A204.1 (cell line): ENCODE measurements at regions not wholly inside any gene's neighbourhood (a gene's known extent, or its start where the extent isn't known, plus 50 kb on each side); places are given as distances from the start of the nearest gene placed in this dataset.

Experiments
- FAIRE-seq: peaks from 2 replicates; lab custom pipeline; 2012; peaks lifted over from hg19 to GRCh38; lab: Jason Lieb, UNC

GRCh38 chr17:77266891-77267341 is 126.1 kb downstream of the SEC14L1 start:
- FAIRE-seq, result no peak

- FAIRE-seq, result no peak
Observed at GRCh38 chr17:77269696-77270681, 129.2 kb downstream of the SEC14L1 start.

DNA sequence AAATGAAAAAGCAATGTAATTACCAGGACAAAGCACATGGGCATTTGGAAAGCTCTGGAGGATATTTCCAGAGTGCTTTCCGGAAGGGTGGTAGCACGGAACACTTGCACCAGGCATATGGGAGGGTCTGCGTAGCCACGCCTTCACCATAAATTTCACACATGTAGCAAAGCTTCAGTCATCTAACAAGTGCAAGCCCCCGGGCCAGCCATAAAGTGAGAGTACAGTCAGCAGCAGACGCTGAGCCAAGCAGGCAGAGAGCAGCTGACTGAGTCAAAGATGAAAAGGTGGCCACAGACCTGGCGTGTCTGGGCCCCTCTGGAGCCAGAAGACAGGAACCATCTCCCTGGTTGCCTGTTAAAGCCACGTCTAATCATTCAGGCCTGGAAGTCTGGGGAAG is 130.6 kb downstream of the SEC14L1 start:
- FAIRE-seq, result no peak

DNA sequence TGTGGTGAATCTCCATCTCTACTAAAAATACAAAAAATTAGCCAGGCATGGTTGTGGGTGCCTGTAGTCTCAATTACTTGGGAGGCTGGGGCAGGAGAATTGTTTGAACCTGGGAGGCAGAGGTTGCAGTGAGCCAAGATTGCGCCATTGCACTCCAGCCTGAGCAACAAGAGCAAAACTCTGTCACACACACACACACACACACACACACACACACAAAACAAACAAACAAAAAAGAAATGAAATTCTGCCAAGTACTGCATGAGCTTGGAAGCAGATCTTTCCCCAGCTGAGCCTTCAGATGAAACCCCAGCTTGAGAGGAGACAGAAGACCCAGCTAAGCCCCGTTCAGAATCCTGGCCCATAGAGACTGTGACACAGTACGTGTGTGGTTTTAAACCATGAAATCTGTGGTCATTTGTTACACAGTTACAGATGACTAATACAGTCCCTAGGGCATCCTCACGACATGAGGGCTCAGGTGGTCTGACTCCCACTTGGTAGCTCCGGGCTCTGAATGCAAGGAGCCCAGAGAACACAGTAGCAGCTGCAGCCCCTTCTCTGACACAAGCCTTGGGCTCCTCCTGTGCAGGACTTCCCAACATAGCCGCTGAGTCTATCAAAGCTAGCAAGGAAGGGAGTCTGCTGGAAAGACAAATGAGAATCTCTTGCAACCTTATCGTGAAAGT is 132.8 kb downstream of the SEC14L1 start:
- FAIRE-seq, result no peak

DNA sequence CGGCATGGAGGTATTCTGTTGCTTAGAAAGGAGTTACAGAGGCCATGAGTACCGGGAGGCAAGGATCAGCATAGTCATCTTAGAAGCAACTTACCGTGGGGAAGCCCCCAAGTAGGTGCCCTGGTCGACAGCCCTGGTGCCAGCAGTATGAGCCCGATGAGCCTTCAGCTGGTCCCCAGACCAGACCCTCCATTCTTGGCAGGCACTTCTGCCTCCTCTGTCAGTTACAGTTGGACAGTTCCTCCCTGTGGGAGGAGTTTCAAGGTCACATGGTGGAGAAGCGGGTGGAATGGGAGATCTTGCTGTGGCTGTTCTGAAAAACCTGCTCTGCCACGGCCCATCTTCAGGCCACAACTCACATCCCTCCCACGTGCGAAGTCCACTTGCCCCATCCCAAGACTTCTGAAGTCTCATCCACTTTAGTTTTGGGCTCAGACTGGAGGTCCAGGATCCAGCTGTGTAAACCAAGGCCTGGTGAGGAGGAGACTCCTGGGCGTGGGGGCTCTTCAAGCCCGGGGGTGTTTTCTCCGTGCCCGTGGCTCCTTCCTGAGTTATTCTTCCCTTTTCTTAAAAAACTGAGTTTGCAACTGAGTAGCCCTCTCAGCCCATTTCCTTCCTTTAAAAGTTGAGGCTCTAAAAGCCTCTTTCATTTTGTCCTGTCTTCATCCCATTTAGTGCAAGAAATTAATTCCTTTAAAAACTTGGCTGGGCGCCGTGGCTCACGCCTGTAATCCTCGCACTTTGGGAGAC is 133.5 kb downstream of the SEC14L1 start:
- no peak for FAIRE-seq

GRCh38 chr17:77279448-77280303 is 138.9 kb downstream of the SEC14L1 start:
- FAIRE-seq, result no peak

- FAIRE-seq, result no peak
Observed at GRCh38 chr17:77280304-77281121, 139.7 kb downstream of the SEC14L1 start.

- no peak for FAIRE-seq
Observed at GRCh38 chr17:77281122-77281903, 140.5 kb downstream of the SEC14L1 start.

DNA sequence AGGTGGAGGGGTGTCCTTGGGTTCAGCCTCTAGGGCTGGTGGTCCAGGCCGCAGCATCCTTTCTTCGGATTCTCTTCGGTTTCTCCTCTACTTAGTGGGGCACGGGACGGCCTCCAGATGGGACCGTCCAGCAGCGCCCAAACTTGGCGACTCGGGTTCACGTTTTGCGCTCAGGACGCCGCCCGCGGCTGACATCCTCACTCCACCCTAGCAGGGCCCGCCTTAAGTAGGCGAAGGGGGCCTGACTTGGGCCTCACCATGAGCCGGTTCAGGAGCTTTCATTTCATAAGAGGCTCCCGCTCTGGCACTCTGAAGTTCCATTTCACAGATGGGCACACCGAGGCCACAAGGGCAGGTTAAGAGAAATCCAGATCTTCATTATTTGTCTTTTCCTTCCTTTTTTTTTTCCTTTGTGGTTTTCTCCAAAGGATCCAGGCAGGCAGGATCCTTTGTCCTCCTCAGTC is 141.2 kb downstream of the SEC14L1 start:
- FAIRE-seq, result no peak

GRCh38 chr17:77282524-77283515 is 142.1 kb downstream of the SEC14L1 start:
- no peak for FAIRE-seq

GRCh38 chr17:77284023-77284617 is 143.4 kb downstream of the SEC14L1 start:
- no peak for FAIRE-seq

DNA sequence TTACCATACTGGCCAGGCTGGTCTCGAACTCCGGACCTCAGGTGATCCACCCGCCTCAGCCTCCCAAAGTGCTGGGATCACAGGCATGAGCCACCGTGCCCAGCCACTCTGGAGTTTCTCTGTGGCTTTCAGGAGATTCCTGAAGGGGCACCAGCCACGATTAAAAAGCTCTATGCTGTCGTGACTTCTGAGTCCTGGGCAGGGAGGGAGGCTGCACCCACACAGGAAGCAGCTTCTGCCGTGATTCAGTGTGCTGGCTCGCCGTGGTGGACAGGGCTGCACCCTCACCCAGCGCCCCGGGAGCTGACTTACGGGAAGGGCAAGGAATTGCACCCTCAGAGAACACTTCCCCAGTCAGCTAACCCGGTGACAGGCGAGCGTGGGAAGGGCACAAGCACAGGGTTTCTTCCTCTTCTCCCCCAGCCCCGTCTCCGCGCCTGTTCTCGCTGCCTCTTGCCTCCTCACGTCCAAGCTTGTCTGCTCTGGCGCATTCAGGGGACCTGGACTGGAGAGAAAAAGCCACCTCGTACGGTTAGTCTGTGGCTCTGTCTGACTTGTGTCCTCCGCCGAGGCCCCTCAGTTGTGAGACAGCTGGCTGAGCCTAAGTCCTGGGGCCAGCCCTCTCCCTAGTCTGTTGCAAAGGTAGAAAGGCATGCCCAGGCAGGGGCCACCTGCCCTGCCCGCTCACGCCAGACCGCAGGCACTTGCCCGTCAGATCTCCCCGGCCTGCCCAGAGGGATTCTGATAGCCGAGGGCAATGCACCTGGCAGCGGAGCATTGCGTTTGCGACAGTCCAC is 145.0 kb downstream of the SEC14L1 start:
- no peak for FAIRE-seq

DNA sequence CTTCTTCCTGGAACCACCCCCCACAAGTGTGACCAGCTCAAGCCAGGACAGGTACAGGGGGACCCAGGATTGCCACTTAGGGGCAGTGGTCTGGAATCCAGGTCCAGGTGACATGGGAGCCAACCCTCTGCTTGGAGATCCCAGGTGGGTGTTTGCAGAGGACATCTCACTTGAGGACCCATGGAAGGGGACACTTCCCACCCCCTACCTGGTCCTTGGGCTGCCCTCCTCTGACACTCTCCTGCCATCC is 145.5 kb downstream of the SEC14L1 start:
- no peak for FAIRE-seq

- FAIRE-seq, result no peak
Observed at GRCh38 chr17:77286641-77287431, 146.1 kb downstream of the SEC14L1 start.

DNA sequence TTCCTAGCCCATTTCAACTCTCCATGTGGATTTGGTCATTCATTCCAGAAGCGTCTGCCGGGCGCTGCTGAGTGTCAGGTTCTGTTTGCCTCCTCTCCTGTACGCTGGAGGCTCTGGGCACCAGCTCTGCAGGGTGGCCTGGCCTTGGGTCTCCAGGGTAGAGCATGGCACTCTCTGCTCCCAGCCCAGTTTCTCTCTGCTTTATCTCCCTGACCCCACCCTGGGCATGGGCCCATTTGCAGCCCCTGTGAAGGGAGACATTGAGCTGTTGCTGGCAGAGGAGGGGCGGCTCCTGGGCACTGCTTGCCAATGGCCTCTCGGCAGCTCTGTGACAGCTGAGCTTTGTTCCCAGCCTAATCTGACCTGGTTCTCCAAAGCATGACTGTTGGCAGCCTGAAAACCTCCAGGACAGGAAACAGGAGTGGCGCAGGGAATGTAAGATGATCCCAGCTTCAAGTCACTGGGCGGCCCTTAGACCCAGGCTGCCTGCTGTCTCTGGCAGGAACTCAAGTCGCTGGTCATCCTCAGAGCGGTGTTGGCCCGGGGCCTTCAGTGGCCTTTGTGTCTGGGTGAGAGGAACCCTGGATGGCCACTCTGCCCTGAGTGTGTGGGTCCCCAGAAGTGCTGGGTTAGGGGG is 146.8 kb downstream of the SEC14L1 start:
- no peak for FAIRE-seq

GRCh38 chr17:77288115-77288619 is 147.4 kb downstream of the SEC14L1 start:
- no peak for FAIRE-seq
